Prostate gland (tissue), 2 donors: ENCODE measurements at regions not wholly inside any gene's neighbourhood (a gene's known extent, or its start where the extent isn't known, plus 50 kb on each side); places are given as distances from the start of the nearest gene placed in this dataset.

ENCODE experiments used
- DNase-seq: peaks from one replicate; pipeline ENCODE4 v3.0.0-alpha.2; 2019; ENCODE audit warnings: low spot score
- H3K27ac ChIP-seq, 2 donors: fragments of 200-600 bp; sonication (generic); 2 replicates each; pipeline ENCODE4 v1.5.1; 2017 to 2019
- H3K27me3 ChIP-seq: fragments of 200-600 bp; sonication (generic); replicated peaks from 2 replicates; pipeline ENCODE4 v1.5.1; 2019; ENCODE audit not compliant: insufficient read depth
- H3K36me3 ChIP-seq, 2 donors: fragments of 200-600 bp; sonication (generic); 1 replicate in 1 of 2; 2 replicates in 1 of 2; pipeline versions ENCODE4 v1.5.1 to v1.8.1; 2017 to 2019
- H3K4me1 ChIP-seq: fragments of 200-600 bp; sonication (generic); replicated peaks from 2 replicates; pipeline ENCODE4 v1.5.1; 2019
- H3K4me3 ChIP-seq, 2 donors: fragments of 200-600 bp; sonication (generic); 2 replicates each; pipeline ENCODE4 v1.5.1; 2017 to 2019
- H3K9me3 ChIP-seq: fragments of 200-600 bp; sonication (generic); 2 replicates; pipeline ENCODE4 v1.5.1; 2017
- CTCF ChIP-seq, 4 experiments: fragments of 200-600 bp in 2 of 4; fragments of 450-650 bp in 2 of 4; sonication (generic) in 2 of 4; IDR thresholded peaks; 1 replicate in 3 of 4; 2 replicates in 1 of 4; pipeline ENCODE4 v1.5.1; 2016 to 2019; ENCODE audit warnings: antibody characterized with exemption in 4 of 4, mild to moderate bottlenecking in 2 of 4, moderate library complexity in 2 of 4
- POLR2A ChIP-seq: fragments of 450-650 bp; IDR thresholded peaks from one replicate; pipeline ENCODE4 v1.6.1; 2016; ENCODE audit warnings: antibody characterized with exemption, mild to moderate bottlenecking
- POLR2AphosphoS5 ChIP-seq: sonication (generic); formaldehyde crosslinking; IDR thresholded peaks from one replicate; pipeline ENCODE4 v1.6.1; 2017; ENCODE audit warnings: antibody characterized with exemption
- WGBS: methylation state at CpG from one replicate; pipeline ENCODE4 v1.1.5; 2018; 5-methylcytosine and 5-hydroxymethylcytosine counted together
- intact Hi-C: fragments of 100-400 bp; cut with DNase I; formaldehyde crosslinking; loops from one replicate; pipeline ENCODE4 v1.14.2; 2022

DNA sequence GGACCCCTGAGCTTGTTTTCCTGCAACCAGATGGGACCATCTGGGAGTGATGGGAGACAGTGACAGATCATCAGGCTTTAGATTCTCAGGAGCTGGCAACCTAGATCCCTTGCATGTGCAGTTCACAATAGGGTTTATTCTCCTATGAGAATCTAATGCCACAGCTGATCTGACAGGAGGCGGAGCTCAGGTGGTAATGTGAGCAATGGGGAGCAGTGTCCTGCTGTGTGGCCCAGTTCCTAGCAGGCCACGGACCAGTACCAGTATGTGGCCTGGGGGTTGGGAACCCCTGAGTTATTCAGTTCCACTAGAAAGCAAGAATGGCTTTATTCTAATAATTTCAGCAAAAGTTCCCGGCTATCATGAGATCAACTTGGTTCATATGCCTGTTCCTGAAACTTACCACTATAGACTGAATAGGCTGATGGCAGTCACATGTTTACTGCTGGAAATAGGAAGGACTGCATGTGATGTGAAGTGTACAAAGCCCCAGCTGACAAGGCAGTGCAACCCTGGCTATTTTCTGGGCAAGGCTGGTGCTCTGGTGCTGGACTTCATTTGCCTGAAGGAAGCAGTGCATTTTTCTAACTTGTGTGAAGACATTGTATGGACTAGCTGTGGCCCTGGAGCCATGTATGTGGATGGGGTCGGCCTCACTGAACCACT is 107.2 kb downstream of the SPRY1 start:
- DNase-seq = no peak
- intact Hi-C loops = no loop called here
- TF ChIP-seq CTCF (IDR thresholded peaks at IDR 0.05) (no peak), POLR2AphosphoS5 (no peak), POLR2A (no peak)
- no peaks in the 10 kb centered on the region for H3K9me3 ChIP-seq
- H3K27me3 ChIP-seq = no peaks in the 10 kb centered on the region
- WGBS = 98% methylated on average over 4 of the region's 4 CpGs
- no peaks in the 10 kb centered on the region for H3K4me1 ChIP-seq
- H3K4me3 ChIP-seq = no peak overlapping the region
- no peak overlapping the region for H3K27ac ChIP-seq
- no peaks in the 10 kb centered on the region for H3K36me3 ChIP-seq

GRCh38 chr4:123505095-123506010 is 108.8 kb downstream of the SPRY1 start:
- peak; percentile 20 for DNase-seq
- TF ChIP-seq POLR2AphosphoS5 = no peak
- TF ChIP-seq POLR2A = no peak
- no peaks in the 10 kb centered on the region for H3K4me1 ChIP-seq
- H3K36me3 ChIP-seq = no peaks in the 10 kb centered on the region
- intact Hi-C loops = no loop called here
- H3K27me3 ChIP-seq = no peaks in the 10 kb centered on the region
- no peaks in the 10 kb centered on the region for H3K9me3 ChIP-seq
- 3% methylated on average over 58 of the region's 58 CpGs for WGBS
- H3K4me3 ChIP-seq = peak overlapping the region; percentile 45 to 50
- peak overlapping the region; percentile 54 to 57 for H3K27ac ChIP-seq

- TF ChIP-seq CTCF (IDR thresholded peaks at IDR 0.05) = no peak
- no peak for TF ChIP-seq POLR2A
- TF ChIP-seq POLR2AphosphoS5 = no peak
- H3K27ac ChIP-seq = peak overlapping the region; percentile 54 to 57
- no peak for DNase-seq
- intact Hi-C loops = no loop called here
- peak overlapping the region; percentile 45 to 50 for H3K4me3 ChIP-seq
- H3K9me3 ChIP-seq = no peaks in the 10 kb centered on the region
- H3K27me3 ChIP-seq = no peaks in the 10 kb centered on the region
- no peaks in the 10 kb centered on the region for H3K4me1 ChIP-seq
- H3K36me3 ChIP-seq = no peaks in the 10 kb centered on the region
- WGBS = 37% methylated on average over 17 of the region's 17 CpGs
Measured at GRCh38 chr4:123506011-123506695, 109.6 kb downstream of the SPRY1 start.

GRCh38 chr4:123507376-123507775 is 110.8 kb downstream of the SPRY1 start:
- Histone ChIP-seq H3K4me3 (no peak overlapping the region), H3K27me3 (no peaks in the 10 kb centered on the region), H3K9me3 (no peaks in the 10 kb centered on the region), H3K36me3 (no peaks in the 10 kb centered on the region), H3K4me1 (no peaks in the 10 kb centered on the region), H3K27ac (no peak overlapping the region)
- WGBS = 46% methylated on average over 2 of the region's 2 CpGs
- DNase-seq = no peak
- intact Hi-C loops = no loop called here
- TF ChIP-seq POLR2A (no peak), POLR2AphosphoS5 (no peak), CTCF (IDR thresholded peaks at IDR 0.05) (no peak)

GRCh38 chr4:123510221-123510620 is 113.6 kb downstream of the SPRY1 start:
- DNase-seq = no peak
- H3K4me1 ChIP-seq = no peaks in the 10 kb centered on the region
- no peaks in the 10 kb centered on the region for H3K36me3 ChIP-seq
- intact Hi-C loops = no loop called here
- H3K27me3 ChIP-seq = no peaks in the 10 kb centered on the region
- 96% methylated on average over 3 of the region's 3 CpGs for WGBS
- TF ChIP-seq POLR2A (no peak), POLR2AphosphoS5 (no peak), CTCF (IDR thresholded peaks at IDR 0.05) (no peak)
- H3K4me3 ChIP-seq = no peak overlapping the region
- H3K9me3 ChIP-seq = no peaks in the 10 kb centered on the region
- H3K27ac ChIP-seq = no peak overlapping the region
